HG03060 (cell line): ENCODE measurements at regions not wholly inside any gene's neighbourhood (a gene's known extent, or its start where the extent isn't known, plus 50 kb on each side); places are given as distances from the start of the nearest gene placed in this dataset.
"Not testable (repeated sequence)": the region's sequence is repeated elsewhere in the genome, so short reads cannot be mapped to it uniquely, and the experiment has no call there.

Source experiments
- ATAC-seq: cut with Tn5 transposase; IDR thresholded peaks from one replicate; pipeline ENCODE4 v1.9.1; 2021; ENCODE audit warnings: low read depth, moderate number of reproducible peaks; ENCODE audit not compliant: unreplicated experiment

GRCh38 chr13:76319921-76320320 is 566.3 kb downstream of the KCTD12 start:
- ATAC-seq, result no peak

- no peak for ATAC-seq
Observed at GRCh38 chr13:76316998-76317527, 569.1 kb downstream of the KCTD12 start.

GRCh38 chr13:76314495-76314894 is 571.7 kb downstream of the KCTD12 start:
- no peak for ATAC-seq

- no peak for ATAC-seq
Observed at GRCh38 chr13:76307142-76307541, 579.1 kb downstream of the KCTD12 start.

GRCh38 chr13:76300688-76301087 is 585.5 kb downstream of the KCTD12 start:
- ATAC-seq, result no peak

- ATAC-seq, result no peak
Observed at GRCh38 chr13:76297331-76297730, 588.9 kb downstream of the KCTD12 start.

- no peak for ATAC-seq
Observed at GRCh38 chr13:76296751-76297150, 589.5 kb downstream of the KCTD12 start.

GRCh38 chr13:76295020-76295419 is 591.2 kb downstream of the KCTD12 start:
- ATAC-seq, result not testable (repeated sequence)

- ATAC-seq, result no peak
Observed at GRCh38 chr13:76293751-76294150, 592.5 kb downstream of the KCTD12 start.

- no peak for ATAC-seq
Observed at GRCh38 chr13:76293346-76293745, 592.9 kb downstream of the KCTD12 start.

GRCh38 chr13:76292726-76293125 is 593.5 kb downstream of the KCTD12 start:
- ATAC-seq, result no peak

GRCh38 chr13:76292031-76292430 is 594.2 kb downstream of the KCTD12 start:
- ATAC-seq, result no peak

GRCh38 chr13:76289558-76289957 is 596.6 kb downstream of the KCTD12 start:
- ATAC-seq, result no peak

GRCh38 chr13:76286178-76286577 is 600.0 kb downstream of the KCTD12 start:
- ATAC-seq, result no peak

GRCh38 chr13:76285463-76285862 is 600.7 kb downstream of the KCTD12 start:
- ATAC-seq, result no peak

GRCh38 chr13:76279766-76280165 is 606.4 kb downstream of the KCTD12 start:
- ATAC-seq, result not testable (repeated sequence)

- ATAC-seq, result no peak
Observed at GRCh38 chr13:76271728-76272232, 614.4 kb downstream of the KCTD12 start.

- ATAC-seq, result not testable (repeated sequence)
Observed at GRCh38 chr13:76268307-76268706, 617.9 kb downstream of the KCTD12 start.

GRCh38 chr13:76267216-76267615 is 619.0 kb downstream of the KCTD12 start:
- ATAC-seq, result no peak

GRCh38 chr13:76266561-76266960 is 619.6 kb downstream of the KCTD12 start:
- no peak for ATAC-seq

GRCh38 chr13:76250211-76250610 is 614.1 kb downstream of the LMO7 start:
- ATAC-seq, result no peak

GRCh38 chr13:76245920-76246319 is 609.8 kb downstream of the LMO7 start:
- no peak for ATAC-seq

GRCh38 chr13:76245211-76245610 is 609.1 kb downstream of the LMO7 start:
- no peak for ATAC-seq
